ENCODE measurements at regions not wholly inside any gene's neighbourhood (a gene's known extent, or its start where the extent isn't known, plus 50 kb on each side); places are given as distances from the start of the nearest gene placed in this dataset.

DNA sequence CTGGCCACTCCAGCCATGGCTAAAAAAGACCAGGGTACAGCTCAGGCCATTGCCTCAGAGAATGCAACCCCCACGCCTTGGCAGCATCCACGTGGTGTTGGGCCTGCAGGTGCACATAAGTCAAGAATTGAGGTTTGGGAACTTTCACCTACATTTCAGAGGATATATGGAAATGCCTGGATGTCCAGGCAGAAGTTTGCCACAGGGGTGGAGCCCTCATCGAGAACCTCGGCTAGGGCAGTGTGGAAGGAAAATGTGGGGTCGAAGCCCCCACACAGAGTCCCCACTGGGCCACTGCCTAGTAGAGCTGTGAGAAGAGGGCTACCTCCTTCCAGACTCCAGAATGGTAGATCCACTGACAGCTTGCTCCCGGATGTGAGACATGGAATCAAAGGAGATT, 477.3 kb downstream of the LPIN1 start:
- TF ChIP-seq CTCF (IDR thresholded peaks at IDR 0.05): no peak
- H3K9me3 ChIP-seq: peaks cover 0 to 23% of the 10 kb centered on the region in 2 donors
- ATAC-seq (no peak), DNase-seq (no peak)
- H3K27ac ChIP-seq: no peak overlapping the region
- H3K36me3 ChIP-seq: no peaks in the 10 kb centered on the region
- no peak overlapping the region for H3K4me3 ChIP-seq
- H3K4me1 ChIP-seq: no peaks in the 10 kb centered on the region
- H3K27me3 ChIP-seq: no peaks in the 10 kb centered on the region
- intact Hi-C loops (cut with DNase I): no loop called here

- Histone ChIP-seq H3K4me1 (no peaks in the 10 kb centered on the region), H3K9me3 (peaks cover 0 to 23% of the 10 kb centered on the region in 2 donors), H3K4me3 (no peak overlapping the region), H3K36me3 (no peaks in the 10 kb centered on the region), H3K27ac (no peak overlapping the region), H3K27me3 (no peaks in the 10 kb centered on the region)
- no peak for TF ChIP-seq CTCF (IDR thresholded peaks at IDR 0.05)
- no peak for ATAC-seq
- DNase-seq: no peak
- intact Hi-C loops (cut with DNase I): no loop called here
Observed at GRCh38 chr2:12226653-12227052, 480.2 kb downstream of the LPIN1 start.

- H3K4me1 ChIP-seq: no peaks in the 10 kb centered on the region
- intact Hi-C loops (cut with DNase I): no loop called here
- H3K27ac ChIP-seq: no peak overlapping the region
- ATAC-seq (no peak), DNase-seq (no peak)
- no peak for TF ChIP-seq CTCF (IDR thresholded peaks at IDR 0.05)
- no peaks in the 10 kb centered on the region for H3K27me3 ChIP-seq
- H3K36me3 ChIP-seq: no peaks in the 10 kb centered on the region
- peaks cover 0 to 23% of the 10 kb centered on the region in 2 donors for H3K9me3 ChIP-seq
- H3K4me3 ChIP-seq: no peak overlapping the region
Observed at GRCh38 chr2:12227941-12228608, 481.6 kb downstream of the LPIN1 start.

- ATAC-seq (no peak), DNase-seq (no peak)
- no peak overlapping the region for H3K27ac ChIP-seq
- H3K4me3 ChIP-seq: no peak overlapping the region
- no peaks in the 10 kb centered on the region for H3K36me3 ChIP-seq
- H3K4me1 ChIP-seq: no peaks in the 10 kb centered on the region
- intact Hi-C loops (cut with DNase I): no loop called here
- no peak for TF ChIP-seq CTCF (IDR thresholded peaks at IDR 0.05)
- no peaks in the 10 kb centered on the region for H3K9me3 ChIP-seq
- H3K27me3 ChIP-seq: no peaks in the 10 kb centered on the region
Observed at GRCh38 chr2:12231288-12231687, 484.9 kb downstream of the LPIN1 start.

DNA sequence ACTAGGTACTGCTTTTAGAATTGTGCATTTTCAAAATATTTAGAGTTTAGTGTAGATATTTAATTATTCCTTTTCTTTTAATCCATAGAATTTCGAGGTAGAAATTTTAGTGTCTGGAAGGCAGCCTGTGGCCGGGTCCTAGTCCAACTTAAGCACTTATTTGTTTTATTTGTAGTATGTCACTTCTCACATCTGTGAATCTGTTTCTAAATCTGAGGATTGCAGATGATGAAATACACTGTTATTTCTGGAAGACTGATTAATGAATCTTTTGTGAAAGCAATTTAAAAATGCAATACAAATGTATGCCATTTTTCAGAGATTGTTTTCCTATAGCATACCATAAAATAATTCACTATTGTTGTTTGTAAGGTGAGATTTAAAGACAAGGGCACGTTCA, 483.9 kb upstream of the TRIB2 start:
- no peaks in the 10 kb centered on the region for H3K27me3 ChIP-seq
- H3K4me1 ChIP-seq: no peaks in the 10 kb centered on the region
- DNase-seq (no peak), ATAC-seq (no peak)
- no peak overlapping the region for H3K27ac ChIP-seq
- intact Hi-C loops (cut with DNase I): no loop called here
- H3K4me3 ChIP-seq: no peak overlapping the region
- H3K9me3 ChIP-seq: no peaks in the 10 kb centered on the region
- H3K36me3 ChIP-seq: no peaks in the 10 kb centered on the region
- no peak for TF ChIP-seq CTCF (IDR thresholded peaks at IDR 0.05)

Measured in left lung (tissue), 4 donors.